Right forelimb (tissue), 1 donor: ENCODE measurements at regions not wholly inside any gene's neighbourhood (a gene's known extent, or its start where the extent isn't known, plus 50 kb on each side); places are given as distances from the start of the nearest gene placed in this dataset.
"Not testable (repeated sequence)": the region's sequence is repeated elsewhere in the genome, so short reads cannot be mapped to it uniquely, and the experiment has no call there.

Experiments
- DNase-seq: peaks from one replicate; pipeline ENCODE4 v3.0.0-alpha.2; 2018

GRCh38 chr2:41334159-41334558 lies 713.7 kb upstream of the PKDCC start:
- no peak for DNase-seq

DNA sequence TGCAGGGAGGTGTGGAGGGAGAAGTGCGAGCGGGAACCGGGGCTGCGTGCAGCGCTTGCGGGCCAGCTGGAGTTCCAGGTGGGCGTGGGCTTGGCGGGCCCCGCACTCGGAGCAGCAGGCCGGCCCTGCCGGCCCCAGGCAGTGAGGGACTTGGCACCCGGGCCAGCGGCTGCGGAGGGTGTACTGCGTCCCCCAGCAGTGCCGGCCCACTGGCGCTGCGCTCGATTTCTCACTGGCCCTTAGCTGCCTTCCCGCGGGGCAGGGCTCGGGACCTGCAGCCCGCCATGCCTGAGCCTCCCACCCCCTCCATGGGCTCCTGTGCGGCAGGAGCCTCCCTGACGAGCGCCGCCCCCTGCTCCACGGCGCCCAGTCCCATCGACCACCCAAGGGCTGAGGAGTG lies 712.2 kb upstream of the PKDCC start:
- DNase-seq: not testable (repeated sequence)

DNA sequence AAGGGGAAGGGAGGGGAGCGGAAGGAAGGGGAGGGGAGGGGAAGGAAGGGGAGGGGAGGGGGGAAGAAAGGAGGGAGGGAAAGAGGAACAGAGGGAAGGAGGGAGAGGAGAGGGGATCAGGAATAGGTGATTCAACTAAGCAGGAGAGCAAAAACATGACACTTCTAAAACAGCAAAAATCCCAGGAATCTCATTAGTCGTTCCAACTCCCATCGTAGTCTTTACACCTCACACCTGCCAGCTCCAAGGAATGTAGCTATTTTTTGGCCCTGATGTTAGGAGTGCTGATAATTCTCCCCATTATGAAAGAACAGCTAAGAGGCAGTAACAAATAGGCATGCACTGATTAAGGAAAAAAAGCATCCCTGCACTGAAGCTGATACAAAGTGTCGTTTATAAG lies 709.9 kb upstream of the PKDCC start:
- DNase-seq: no peak

- no peak for DNase-seq
Observed at GRCh38 chr2:41344529-41344928, 703.3 kb upstream of the PKDCC start.

DNA sequence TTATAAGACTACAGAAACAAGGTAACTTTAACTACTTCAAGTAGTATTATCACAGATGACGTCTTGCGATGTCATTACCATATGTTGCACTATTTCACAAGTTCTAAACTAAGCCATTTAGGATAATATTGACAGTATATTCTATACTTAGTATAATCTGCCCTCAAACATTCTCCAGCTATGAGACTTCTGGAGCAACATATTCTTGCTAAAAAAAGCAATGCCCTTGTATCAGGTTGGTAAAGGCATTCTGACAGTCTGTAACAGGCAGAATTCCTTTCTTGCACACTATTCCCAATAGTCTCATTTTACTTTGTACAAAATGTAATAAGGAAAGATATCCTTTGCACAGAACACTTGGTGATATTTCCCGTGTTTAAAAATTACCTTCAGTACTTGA lies 694.8 kb upstream of the PKDCC start:
- no peak for DNase-seq

DNA sequence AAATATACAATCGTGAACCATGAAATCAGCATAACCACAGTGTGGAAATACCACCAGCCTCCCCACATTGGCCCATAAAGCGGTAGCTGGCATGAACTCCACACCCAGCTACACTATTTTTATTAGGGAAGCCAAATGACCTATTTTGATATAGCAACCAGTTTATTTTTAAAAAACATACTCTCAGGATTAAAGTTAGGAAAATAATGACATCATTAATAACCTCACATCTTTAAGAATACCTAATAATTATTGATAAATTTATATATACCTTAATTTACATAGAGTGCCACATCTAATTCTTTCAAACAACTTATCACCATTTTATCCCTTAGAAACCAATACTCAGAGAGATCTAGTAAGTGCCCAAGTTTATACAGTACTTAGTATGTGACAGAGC lies 692.0 kb upstream of the PKDCC start:
- no peak for DNase-seq

GRCh38 chr2:41364842-41365241 lies 683.0 kb upstream of the PKDCC start:
- no peak for DNase-seq

GRCh38 chr2:41375901-41376300 lies 671.9 kb upstream of the PKDCC start:
- no peak for DNase-seq

GRCh38 chr2:41377837-41378236 lies 670.0 kb upstream of the PKDCC start:
- no peak for DNase-seq

DNA sequence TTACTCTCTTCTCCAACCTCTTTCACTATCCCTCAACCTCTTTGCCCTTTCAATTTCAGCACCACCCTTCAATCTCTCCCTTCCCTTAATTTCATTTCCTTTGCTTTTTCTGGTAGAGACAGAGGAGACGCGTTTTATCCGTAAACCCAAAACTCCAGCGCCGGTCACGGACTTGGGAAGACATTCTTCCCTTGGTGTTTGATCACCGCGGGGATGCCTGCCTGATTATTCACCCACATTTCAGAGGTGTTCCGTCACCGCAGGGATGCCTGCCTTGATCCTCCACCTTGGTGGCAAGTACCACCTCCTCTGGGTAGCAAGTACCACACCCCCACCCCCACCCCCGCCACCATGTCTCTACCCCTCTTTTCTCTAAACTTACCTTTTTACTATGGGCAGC lies 669.4 kb upstream of the PKDCC start:
- DNase-seq: no peak

- DNase-seq: no peak
Observed at GRCh38 chr2:41379496-41380221, 668.2 kb upstream of the PKDCC start.

DNA sequence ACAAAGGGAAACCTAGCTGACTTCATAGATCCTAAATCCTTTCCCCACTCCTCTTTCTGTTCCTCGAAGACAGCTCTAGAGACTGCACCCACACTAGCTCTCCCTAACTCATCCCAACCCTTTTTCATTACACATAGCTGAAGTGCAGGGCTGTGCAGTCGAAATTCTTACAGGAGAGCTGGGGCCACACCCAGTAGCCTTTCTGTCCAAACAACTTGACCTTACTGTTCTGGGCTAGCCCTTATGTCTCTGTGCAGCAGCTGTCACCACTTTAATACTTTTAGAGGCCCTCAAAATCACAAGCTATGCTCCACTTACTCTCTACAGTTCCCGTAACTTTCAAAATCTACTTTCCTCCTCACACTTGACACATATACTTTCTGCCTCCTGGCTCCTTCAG lies 666.1 kb upstream of the PKDCC start:
- DNase-seq: no peak

DNA sequence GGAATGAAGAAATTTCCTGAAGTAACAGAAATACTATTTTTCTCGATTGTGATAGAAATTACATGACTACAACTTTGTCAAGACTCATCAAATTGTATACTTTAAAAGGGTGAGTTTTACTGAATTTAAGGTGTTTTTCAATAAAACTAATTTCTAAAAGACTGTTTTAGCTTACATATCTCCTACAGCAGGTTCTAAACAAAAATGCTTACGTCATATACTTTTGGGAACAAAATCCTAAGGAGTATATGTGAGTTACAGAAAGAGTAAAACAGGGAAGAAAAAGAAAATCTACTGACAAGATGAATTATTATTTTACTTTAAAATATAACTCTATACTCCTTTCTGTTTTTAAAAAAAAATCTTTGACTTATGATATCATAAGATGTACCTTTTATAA lies 660.3 kb upstream of the PKDCC start:
- DNase-seq: no peak

- DNase-seq: no peak
Observed at GRCh38 chr2:41393621-41394020, 654.2 kb upstream of the PKDCC start.

- no peak for DNase-seq
Observed at GRCh38 chr2:41394541-41394940, 653.3 kb upstream of the PKDCC start.

GRCh38 chr2:41395692-41396091 lies 652.1 kb upstream of the PKDCC start:
- no peak for DNase-seq

- no peak for DNase-seq
Observed at GRCh38 chr2:41399437-41400087, 648.3 kb upstream of the PKDCC start.

DNA sequence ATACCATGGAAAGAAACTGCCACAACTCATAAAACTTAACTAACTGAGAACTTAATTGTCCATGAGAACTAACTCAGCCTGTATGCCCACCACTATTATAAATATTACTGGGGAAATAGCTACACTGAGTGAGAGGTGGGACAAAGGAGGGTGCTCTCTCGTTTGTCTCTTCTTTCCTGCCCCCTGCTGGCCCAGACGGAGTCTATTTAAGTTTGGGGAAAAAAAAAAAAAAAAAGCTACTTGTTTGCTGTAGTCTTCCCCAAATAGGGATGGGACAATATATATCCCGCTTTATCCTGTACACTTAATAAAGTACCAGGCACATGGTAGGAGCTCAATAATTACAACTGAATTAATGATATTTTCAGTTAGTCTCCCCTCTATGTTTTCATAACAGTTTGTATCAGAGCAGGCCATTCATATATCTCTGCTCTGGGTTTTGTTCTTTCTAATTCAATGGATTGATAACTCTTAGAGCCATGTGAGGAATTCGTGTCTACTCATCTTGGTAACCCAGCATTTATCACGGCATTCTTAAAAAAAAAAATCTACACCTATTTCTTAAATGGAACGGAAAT lies 647.6 kb upstream of the PKDCC start:
- no peak for DNase-seq

GRCh38 chr2:41405441-41405840 lies 642.4 kb upstream of the PKDCC start:
- no peak for DNase-seq

DNA sequence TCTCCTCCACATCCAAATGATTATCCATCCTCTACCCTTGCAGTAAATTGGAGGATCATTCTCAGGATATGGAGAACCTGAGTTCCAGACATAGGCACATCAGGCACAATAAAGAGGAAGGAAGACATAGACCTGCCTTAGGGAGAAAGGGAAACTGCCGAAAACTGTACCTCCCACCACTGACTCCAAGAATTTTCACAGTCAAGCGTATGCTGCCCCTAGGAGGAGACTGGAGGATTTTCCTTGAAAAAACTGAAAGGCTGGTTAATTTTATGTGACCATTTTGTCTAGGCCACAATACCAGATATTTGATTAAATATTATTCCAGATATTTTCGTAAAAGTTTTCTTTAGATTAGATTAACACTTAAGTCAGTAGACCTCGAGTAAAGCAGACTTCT lies 638.5 kb upstream of the PKDCC start:
- no peak for DNase-seq

DNA sequence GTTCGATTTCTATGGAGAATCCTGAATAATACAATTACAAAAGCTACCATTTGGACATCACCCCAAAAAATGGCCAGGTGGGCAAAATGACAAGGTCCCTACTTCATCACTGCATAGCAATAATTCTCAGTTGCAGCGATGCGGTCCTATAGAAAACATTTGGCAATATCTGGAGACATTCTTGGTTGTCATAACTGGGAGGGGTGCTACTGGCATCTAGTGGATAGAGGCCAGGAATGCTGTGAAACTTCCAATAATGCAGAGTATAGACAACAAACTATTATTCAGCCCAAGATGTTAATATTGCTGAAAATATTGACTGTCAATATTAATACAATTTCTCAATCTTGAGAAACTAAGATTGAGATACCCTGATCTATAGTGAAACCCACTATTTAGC lies 637.8 kb upstream of the PKDCC start:
- DNase-seq: no peak

- no peak for DNase-seq
Observed at GRCh38 chr2:41413813-41414485, 633.9 kb upstream of the PKDCC start.

- no peak for DNase-seq
Observed at GRCh38 chr2:41414486-41415230, 633.2 kb upstream of the PKDCC start.
